ENCODE measurements at regions not wholly inside any gene's neighbourhood (a gene's known extent, or its start where the extent isn't known, plus 50 kb on each side); places are given as distances from the start of the nearest gene placed in this dataset.

GRCh38 chr12:41719214-41719613, 425.5 kb downstream of the GXYLT1 start:
- TF ChIP-seq POLR2A (IDR thresholded peaks at IDR 0.05) (no peak), CTCF (IDR thresholded peaks at IDR 0.05) (no peak), EP300 (IDR thresholded peaks at IDR 0.05) (no peak), POLR2AphosphoS5 (IDR thresholded peaks at IDR 0.05) (no peak)
